SK-N-SH treated with all-trans-retinoic acid at 6 μM for 48 hours (cell line): ENCODE measurements at regions not wholly inside any gene's neighbourhood (a gene's known extent, or its start where the extent isn't known, plus 50 kb on each side); places are given as distances from the start of the nearest gene placed in this dataset.
A peak's percentile ranks its signal among the peaks of the same experiment; 100 is the strongest.

Experiments used
- ATAC-seq: fragments of 200-7000 bp; cut with Tn5 transposase; 3 replicates; pipeline ENCODE4 v1.9.1; 2020; ENCODE audit warnings: mild to moderate bottlenecking, moderate library complexity
- ARNTL ChIP-seq: fragments of 450-650 bp; formaldehyde crosslinking; IDR thresholded peaks from 2 replicates; pipeline ENCODE4 v1.5.0; 2020; ENCODE audit warnings: low read depth, mild to moderate bottlenecking, moderate library complexity, borderline replicate concordance
- BACH2 ChIP-seq: fragments of 250-450 bp; sonication (Bioruptor Pico); IDR thresholded peaks from 2 replicates; pipeline ENCODE4 v1.9.0; 2021; ENCODE audit warnings: mild to moderate bottlenecking, borderline replicate concordance
- CSDC2 ChIP-seq: fragments of 250-450 bp; sonication (Bioruptor Pico); IDR thresholded peaks from 2 replicates; pipeline ENCODE4 v1.5.0; 2020; ENCODE audit warnings: mild to moderate bottlenecking, moderate library complexity
- CSRNP3 ChIP-seq: fragments of 250-450 bp; sonication (Bioruptor Pico); IDR thresholded peaks from 2 replicates; pipeline ENCODE4 v1.5.1; 2021; ENCODE audit warnings: mild to moderate bottlenecking, moderate library complexity
- ESRRG ChIP-seq: fragments of 250-450 bp; sonication (Bioruptor Pico); IDR thresholded peaks from 2 replicates; pipeline ENCODE4 v1.6.1; 2021; ENCODE audit warnings: mild to moderate bottlenecking
- GLIS3 ChIP-seq: fragments of 250-450 bp; sonication (Bioruptor Pico); IDR thresholded peaks from 2 replicates; pipeline ENCODE4 v1.5.0; 2020; ENCODE audit warnings: mild to moderate bottlenecking, moderate library complexity
- ISL1 ChIP-seq: fragments of 250-450 bp; sonication (Bioruptor Pico); IDR thresholded peaks from 2 replicates; pipeline ENCODE4 v2.1.2; 2022; ENCODE audit warnings: mild to moderate bottlenecking, moderate library complexity
- OSR1 ChIP-seq: fragments of 250-450 bp; sonication (Bioruptor Pico); IDR thresholded peaks from 2 replicates; pipeline ENCODE4 v1.8.0; 2022; ENCODE audit warnings: moderate library complexity, mild to moderate bottlenecking, inconsistent platforms
- PATZ1 ChIP-seq: fragments of 250-450 bp; sonication (Bioruptor Pico); IDR thresholded peaks from 2 replicates; pipeline ENCODE4 v1.8.0; 2020; ENCODE audit warnings: mild to moderate bottlenecking, moderate library complexity, borderline replicate concordance
- POU6F1 ChIP-seq: fragments of 250-450 bp; sonication (Bioruptor Pico); IDR thresholded peaks from 2 replicates; pipeline ENCODE4 v1.8.0; 2021; ENCODE audit warnings: low read depth, mild to moderate bottlenecking, moderate library complexity, borderline replicate concordance
- PPARA ChIP-seq: fragments of 250-450 bp; sonication (Bioruptor Pico); IDR thresholded peaks from 2 replicates; pipeline ENCODE4 v1.5.0; 2020; ENCODE audit warnings: mild to moderate bottlenecking, borderline replicate concordance
- RARB ChIP-seq: fragments of 250-450 bp; sonication (Bioruptor Pico); IDR thresholded peaks from 2 replicates; pipeline ENCODE4 v1.8.0; 2021; ENCODE audit warnings: mild to moderate bottlenecking, moderate library complexity
- SNAI2 ChIP-seq: fragments of 250-450 bp; sonication (Bioruptor Pico); IDR thresholded peaks from 2 replicates; pipeline ENCODE4 v1.5.0; 2020; ENCODE audit warnings: mild to moderate bottlenecking, moderate library complexity
- TCF4 ChIP-seq: fragments of 250-450 bp; sonication (Bioruptor Pico); IDR thresholded peaks from 2 replicates; pipeline ENCODE4 v1.8.0; 2021; ENCODE audit warnings: mild to moderate bottlenecking, moderate library complexity, borderline replicate concordance
- TOX ChIP-seq: fragments of 250-450 bp; sonication (Bioruptor Pico); IDR thresholded peaks from 2 replicates; pipeline ENCODE4 v1.8.0; 2021; ENCODE audit warnings: mild to moderate bottlenecking, moderate library complexity, borderline replicate concordance
- TSHZ2 ChIP-seq: fragments of 250-450 bp; sonication (Bioruptor Pico); IDR thresholded peaks from 2 replicates; pipeline ENCODE4 v1.5.0; 2020; ENCODE audit warnings: mild to moderate bottlenecking, moderate library complexity
- ZFP3 ChIP-seq: fragments of 250-450 bp; sonication (Bioruptor Pico); IDR thresholded peaks from 2 replicates; pipeline ENCODE4 v1.5.0; 2020; ENCODE audit warnings: mild to moderate bottlenecking, moderate library complexity
- ZFP30 ChIP-seq: fragments of 450-650 bp; formaldehyde crosslinking; IDR thresholded peaks from 2 replicates; pipeline ENCODE4 v1.5.0; 2022; ENCODE audit warnings: mild to moderate bottlenecking, moderate library complexity
- ZNF70 ChIP-seq: fragments of 450-650 bp; formaldehyde crosslinking; IDR thresholded peaks from 2 replicates; pipeline ENCODE4 v1.5.0; 2020; ENCODE audit warnings: mild to moderate bottlenecking, moderate library complexity
- ZNF8 ChIP-seq: fragments of 450-650 bp; formaldehyde crosslinking; IDR thresholded peaks from 2 replicates; pipeline ENCODE4 v1.5.0; 2020; ENCODE audit warnings: mild to moderate bottlenecking, moderate library complexity

- TF ChIP-seq TOX (CRISPR knock-in tag) = no peak
- TF ChIP-seq PATZ1 (CRISPR knock-in tag) = no peak
- no peak for TF ChIP-seq GLIS3 (CRISPR knock-in tag)
- no peak for TF ChIP-seq ZNF70 (CRISPR knock-in tag)
- no peak for TF ChIP-seq PPARA (CRISPR knock-in tag)
- no peak for TF ChIP-seq CSDC2 (CRISPR knock-in tag)
- TF ChIP-seq ESRRG (CRISPR knock-in tag) = no peak
- TF ChIP-seq TCF4 (CRISPR knock-in tag) = no peak
- TF ChIP-seq ZNF8 (CRISPR knock-in tag) = no peak
- TF ChIP-seq SNAI2 (CRISPR knock-in tag) = no peak
- no peak for TF ChIP-seq ZFP3 (CRISPR knock-in tag)
- TF ChIP-seq ARNTL (CRISPR knock-in tag) = no peak
- no peak for ATAC-seq
These were observed 174.2 kb downstream of the PTEN start for GRCh38 chr10:88037623-88038022.

- ATAC-seq = no peak
- no peak for TF ChIP-seq TOX (CRISPR knock-in tag)
- TF ChIP-seq OSR1 (CRISPR knock-in tag) = no peak
- no peak for TF ChIP-seq ZFP3 (CRISPR knock-in tag)
- TF ChIP-seq ZFP30 = no peak
- TF ChIP-seq CSDC2 (CRISPR knock-in tag) = no peak
- TF ChIP-seq RARB = no peak
These were observed 174.8 kb downstream of the PTEN start for GRCh38 chr10:88038268-88038667.

GRCh38 chr10:88039496-88040200 is 176.2 kb downstream of the PTEN start:
- no peak for ATAC-seq
- TF ChIP-seq CSDC2 (CRISPR knock-in tag) = no peak
- TF ChIP-seq TCF4 (CRISPR knock-in tag) = no peak
- no peak for TF ChIP-seq ZFP3 (CRISPR knock-in tag)

- no peak for ATAC-seq
- TF ChIP-seq PPARA (CRISPR knock-in tag) (no peak), ZNF8 (CRISPR knock-in tag) (no peak), BACH2 (CRISPR knock-in tag) (no peak), GLIS3 (CRISPR knock-in tag) (no peak), ISL1 (CRISPR knock-in tag) (no peak), SNAI2 (CRISPR knock-in tag) (no peak)
These were observed 178.1 kb downstream of the PTEN start for GRCh38 chr10:88041243-88042159.

GRCh38 chr10:88042160-88043100 is 179.0 kb downstream of the PTEN start:
- ATAC-seq = peak; percentile 34; the same call in 1 of the 3 replicates
- TF ChIP-seq POU6F1 (no peak), CSRNP3 (CRISPR knock-in tag) (no peak), ARNTL (CRISPR knock-in tag) (no peak), PATZ1 (CRISPR knock-in tag) (no peak), BACH2 (CRISPR knock-in tag) (no peak), ZFP30 (no peak), SNAI2 (CRISPR knock-in tag) (no peak), CSDC2 (CRISPR knock-in tag) (no peak), TSHZ2 (CRISPR knock-in tag) (no peak), ZNF8 (CRISPR knock-in tag) (no peak)
